ENCODE measurements at regions not wholly inside any gene's neighbourhood (a gene's known extent, or its start where the extent isn't known, plus 50 kb on each side); places are given as distances from the start of the nearest gene placed in this dataset.

DNA sequence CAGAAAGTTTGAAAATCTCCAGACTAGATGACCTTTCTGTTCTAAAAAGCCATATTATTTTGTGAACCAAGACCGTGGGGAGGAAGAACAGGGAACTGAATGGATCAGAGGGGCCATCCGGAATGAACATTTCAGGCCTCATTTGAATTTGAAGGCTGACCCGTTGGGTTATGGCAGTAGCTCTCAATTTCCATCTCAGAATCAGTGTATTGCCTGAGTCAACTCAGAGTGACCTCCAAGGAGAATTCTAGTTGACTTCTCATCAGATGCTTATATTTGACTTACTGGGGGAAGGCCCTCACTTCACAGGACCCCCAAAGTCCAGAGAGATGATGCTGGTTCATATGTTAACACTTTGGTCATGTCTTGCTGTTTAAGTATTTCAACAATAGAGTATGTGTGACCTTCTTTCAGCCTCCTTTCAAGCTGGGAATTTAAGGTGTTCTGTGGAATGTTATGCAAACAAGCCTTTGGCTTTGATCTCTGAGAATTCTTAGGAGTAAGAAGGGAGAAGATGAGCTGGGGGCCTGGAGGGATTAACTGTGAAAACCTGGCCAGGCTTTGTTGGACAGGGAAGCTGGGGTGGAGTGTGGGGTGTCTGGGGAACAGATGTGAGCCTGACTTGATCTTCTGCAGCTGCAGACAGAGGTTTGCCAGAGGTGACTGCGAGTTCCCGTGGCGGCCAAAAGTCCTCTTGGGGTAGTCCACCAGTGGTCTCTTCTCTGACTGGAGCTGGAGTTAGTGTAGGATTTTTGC, 111.2 kb upstream of the RGMA start:
- Histone ChIP-seq H4K20me1 (ENCODE audit: insufficient read depth) (no peaks in the 10 kb centered on the region), H3K9me2 (ENCODE audit: insufficient read depth) (no peaks in the 10 kb centered on the region), H3K9ac (no peak overlapping the region), H3K36me3 (ENCODE audit: low read depth) (no peaks in the 10 kb centered on the region), H3K4me1 (ENCODE audit: insufficient read depth) (no peaks in the 10 kb centered on the region), H3K4me3 (no peak overlapping the region), H3K79me2 (ENCODE audit: insufficient read depth) (no peaks in the 10 kb centered on the region), H3K27ac (no peak overlapping the region), H3K4me2 (ENCODE audit: unreplicated experiment) (no peak overlapping the region), H3K9me3 (ENCODE audit: low read depth) (no peaks in the 10 kb centered on the region), H2AFZ (no peak overlapping the region), H3K27me3 (replicated peaks; ENCODE audit: insufficient read depth) (no peaks in the 10 kb centered on the region), H3F3A (ENCODE audit: insufficient read depth) (no peaks in the 10 kb centered on the region)
- no peak for DNase-seq
- in situ Hi-C loops (cut with MboI), result no loop called here
- TF ChIP-seq EZH2phosphoT487 (IDR thresholded peaks at IDR 0.05; ENCODE audit: insufficient read depth, low read depth) (no peak), EZH2 (IDR thresholded peaks at IDR 0.05; ENCODE audit: insufficient read depth, poor library complexity, severe bottlenecking) (no peak)
- WGBS, 2 experiments (ENCODE audit: low coverage in 1 of 2, low lambda C conversion rate in 2 of 2, missing lambda C conversion rate in 2 of 2), result 4 to 7% methylated on average over 6 of the region's 6 CpGs

DNA sequence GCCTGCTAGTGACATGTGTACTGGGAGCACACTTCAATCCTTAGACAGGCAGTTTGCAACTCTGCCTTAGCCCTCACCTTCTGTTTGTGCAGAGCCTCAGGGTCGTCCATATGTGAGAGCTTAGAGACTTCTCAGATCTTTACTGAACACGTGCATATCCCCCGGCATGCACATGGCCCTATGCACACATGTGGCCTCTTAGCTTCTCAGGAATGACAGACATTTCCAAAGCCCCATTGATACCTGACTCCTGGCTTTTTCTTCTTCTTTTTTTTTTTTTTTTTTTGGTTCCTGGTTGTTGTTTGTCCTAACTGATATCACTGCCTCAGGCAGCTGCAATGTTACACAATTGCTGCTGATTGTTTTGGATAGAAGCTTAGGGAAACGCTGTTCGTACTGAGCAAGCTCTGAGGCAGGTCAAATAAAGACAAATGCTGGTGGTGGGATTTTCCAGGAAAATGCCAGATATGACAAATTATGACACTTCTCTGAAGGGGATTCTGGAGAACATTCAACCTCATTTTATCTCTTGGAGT, 107.2 kb upstream of the RGMA start:
- Histone ChIP-seq H3K27me3 (replicated peaks; ENCODE audit: insufficient read depth) (no peaks in the 10 kb centered on the region), H3K4me3 (no peak overlapping the region), H3K9ac (no peak overlapping the region), H4K20me1 (ENCODE audit: insufficient read depth) (no peaks in the 10 kb centered on the region), H3K27ac (no peak overlapping the region), H3K36me3 (ENCODE audit: low read depth) (no peaks in the 10 kb centered on the region), H2AFZ (no peak overlapping the region), H3K4me2 (ENCODE audit: unreplicated experiment) (no peak overlapping the region), H3K9me2 (ENCODE audit: insufficient read depth) (no peaks in the 10 kb centered on the region), H3F3A (ENCODE audit: insufficient read depth) (no peaks in the 10 kb centered on the region), H3K9me3 (ENCODE audit: low read depth) (no peaks in the 10 kb centered on the region), H3K4me1 (ENCODE audit: insufficient read depth) (no peaks in the 10 kb centered on the region), H3K79me2 (ENCODE audit: insufficient read depth) (no peaks in the 10 kb centered on the region)
- in situ Hi-C loops (cut with MboI), result no loop called here
- 11 to 18% methylated on average over 5 of the region's 5 CpGs for WGBS, 2 experiments (ENCODE audit: low coverage in 1 of 2, low lambda C conversion rate in 2 of 2, missing lambda C conversion rate in 2 of 2)
- no peak for TF ChIP-seq EZH2 (IDR thresholded peaks at IDR 0.05; ENCODE audit: insufficient read depth, poor library complexity, severe bottlenecking)
- TF ChIP-seq EZH2phosphoT487 (IDR thresholded peaks at IDR 0.05; ENCODE audit: insufficient read depth, low read depth), result no peak
- no peak for DNase-seq

DNA sequence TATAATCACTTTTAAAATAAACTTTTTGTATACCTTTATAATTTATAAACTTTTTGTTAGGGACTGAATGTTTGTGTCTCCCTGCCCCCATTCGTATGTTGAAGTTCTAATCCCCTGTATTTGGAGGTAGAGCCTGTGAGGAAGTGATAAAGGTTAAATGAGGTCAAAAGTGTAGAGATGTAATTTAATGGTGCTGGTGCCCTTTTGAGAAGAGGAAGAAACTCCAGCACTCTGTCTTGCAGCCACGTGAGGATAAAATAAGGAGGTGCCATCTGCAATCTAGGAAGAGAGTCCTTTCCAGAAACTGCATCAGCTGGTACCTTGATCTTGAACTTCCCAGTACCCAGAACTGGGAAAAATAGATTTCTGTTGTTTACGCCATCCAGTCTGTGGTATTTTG, 106.1 kb upstream of the RGMA start:
- no peak for DNase-seq
- in situ Hi-C loops (cut with MboI), result no loop called here
- Histone ChIP-seq H3K4me1 (ENCODE audit: insufficient read depth) (no peaks in the 10 kb centered on the region), H3K36me3 (ENCODE audit: low read depth) (no peaks in the 10 kb centered on the region), H3K27me3 (replicated peaks; ENCODE audit: insufficient read depth) (no peaks in the 10 kb centered on the region), H3K27ac (no peak overlapping the region), H3K4me2 (ENCODE audit: unreplicated experiment) (no peak overlapping the region), H3K9ac (no peak overlapping the region), H2AFZ (no peak overlapping the region), H4K20me1 (ENCODE audit: insufficient read depth) (no peaks in the 10 kb centered on the region), H3K9me2 (ENCODE audit: insufficient read depth) (no peaks in the 10 kb centered on the region), H3K79me2 (ENCODE audit: insufficient read depth) (no peaks in the 10 kb centered on the region), H3F3A (ENCODE audit: insufficient read depth) (no peaks in the 10 kb centered on the region), H3K9me3 (ENCODE audit: low read depth) (no peaks in the 10 kb centered on the region), H3K4me3 (no peak overlapping the region)
- 9 to 15% methylated on average over 3 of the region's 3 CpGs for WGBS, 2 experiments (ENCODE audit: low coverage in 1 of 2, low lambda C conversion rate in 2 of 2, missing lambda C conversion rate in 2 of 2)
- TF ChIP-seq EZH2 (IDR thresholded peaks at IDR 0.05; ENCODE audit: insufficient read depth, poor library complexity, severe bottlenecking), result no peak

DNA sequence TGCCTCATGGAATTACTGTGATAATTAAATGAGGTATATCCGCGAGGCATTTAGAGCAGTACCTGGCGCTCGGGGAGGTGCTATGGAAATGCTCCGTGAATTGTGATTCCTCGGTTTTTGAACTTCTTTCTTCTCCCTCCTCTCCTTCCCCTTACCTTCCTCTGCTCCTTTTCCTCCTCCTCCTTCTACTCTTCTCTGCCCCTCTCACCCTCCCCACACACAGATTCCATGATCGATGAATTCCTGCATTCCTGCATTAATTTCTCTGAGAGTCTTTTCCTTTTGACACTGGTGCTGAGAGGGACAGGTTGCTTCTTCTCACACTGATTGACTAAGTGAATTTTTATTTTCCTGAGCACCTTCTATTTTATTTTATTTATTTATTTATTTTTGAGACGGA, 101.2 kb upstream of the RGMA start:
- Histone ChIP-seq H3F3A (ENCODE audit: insufficient read depth) (no peaks in the 10 kb centered on the region), H4K20me1 (ENCODE audit: insufficient read depth) (no peaks in the 10 kb centered on the region), H3K27me3 (replicated peaks; ENCODE audit: insufficient read depth) (no peaks in the 10 kb centered on the region), H3K4me2 (ENCODE audit: unreplicated experiment) (no peak overlapping the region), H3K27ac (no peak overlapping the region), H3K4me1 (ENCODE audit: insufficient read depth) (no peaks in the 10 kb centered on the region), H3K9me2 (ENCODE audit: insufficient read depth) (no peaks in the 10 kb centered on the region), H3K9ac (no peak overlapping the region), H3K36me3 (ENCODE audit: low read depth) (no peaks in the 10 kb centered on the region), H3K79me2 (ENCODE audit: insufficient read depth) (no peaks in the 10 kb centered on the region), H2AFZ (no peak overlapping the region), H3K4me3 (no peak overlapping the region), H3K9me3 (ENCODE audit: low read depth) (no peaks in the 10 kb centered on the region)
- no peak for DNase-seq
- in situ Hi-C loops (cut with MboI), result no loop called here
- 77 to 82% methylated on average over 8 of the region's 8 CpGs for WGBS, 2 experiments (ENCODE audit: low coverage in 1 of 2, low lambda C conversion rate in 2 of 2, missing lambda C conversion rate in 2 of 2)
- TF ChIP-seq EZH2 (IDR thresholded peaks at IDR 0.05; ENCODE audit: insufficient read depth, poor library complexity, severe bottlenecking) (no peak), EZH2phosphoT487 (IDR thresholded peaks at IDR 0.05; ENCODE audit: insufficient read depth, low read depth) (no peak)
